ENCODE measurements at regions not wholly inside any gene's neighbourhood (a gene's known extent, or its start where the extent isn't known, plus 50 kb on each side); places are given as distances from the start of the nearest gene placed in this dataset.
"Not testable (repeated sequence)": the region's sequence is repeated elsewhere in the genome, so short reads cannot be mapped to it uniquely, and the experiment has no call there.

DNA sequence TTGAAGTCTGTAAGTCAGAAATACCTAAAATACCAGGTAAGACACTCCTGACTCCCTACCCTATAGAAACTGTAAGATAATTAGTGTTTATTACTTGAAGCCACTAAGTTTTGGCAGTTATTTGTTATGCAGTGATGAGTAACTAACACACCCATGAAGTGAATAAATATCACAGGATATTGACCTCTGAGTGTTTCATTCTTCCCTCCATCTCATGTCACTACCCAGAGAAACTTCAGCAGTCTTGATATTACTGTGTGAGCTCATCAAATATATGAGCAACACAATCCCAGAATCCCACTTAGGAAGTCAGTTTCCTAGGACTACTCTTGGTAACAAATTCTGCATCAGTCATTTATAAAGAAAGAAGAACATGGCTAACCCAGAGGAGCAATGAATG is 529.7 kb downstream of the FBXO15 start:
- DNase-seq, result no peak

DNA sequence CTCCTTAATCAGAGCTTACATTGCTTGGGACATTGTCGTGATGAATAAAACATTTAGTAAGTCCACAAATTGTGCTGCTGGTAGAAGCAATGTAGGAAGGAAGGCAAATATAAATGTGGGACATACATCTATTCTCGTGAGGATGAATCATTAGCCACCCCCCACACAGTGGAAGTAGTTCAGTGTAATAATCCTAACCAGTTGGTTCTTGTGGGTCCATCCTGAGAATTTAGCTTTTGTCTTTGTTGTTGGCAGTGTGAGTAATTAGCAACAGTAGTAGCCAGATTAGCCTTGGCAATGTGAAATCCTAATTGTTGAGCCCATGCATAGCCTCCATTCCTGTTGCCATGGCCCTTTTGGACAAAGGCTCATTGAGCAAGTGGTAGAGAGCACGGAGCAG is 532.1 kb downstream of the FBXO15 start:
- no peak for DNase-seq

DNA sequence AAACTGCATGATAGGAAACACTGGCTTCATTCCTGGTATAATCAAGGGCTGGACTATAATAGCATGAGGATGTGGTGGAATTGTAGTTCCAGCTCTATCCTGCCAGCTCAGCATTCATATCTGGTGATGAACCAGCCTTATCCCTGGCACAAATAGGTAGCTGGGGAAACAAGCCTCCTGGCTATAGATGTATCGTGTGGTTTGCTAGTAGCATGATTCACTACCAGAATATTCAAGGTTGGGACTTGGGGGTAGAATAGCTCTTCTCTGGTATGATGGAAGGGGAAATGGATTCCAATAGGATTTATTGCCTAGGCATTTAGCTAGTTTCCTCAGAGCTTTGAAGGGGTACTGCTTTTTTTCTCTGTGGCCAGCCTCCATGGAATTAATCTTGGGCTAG is 532.8 kb downstream of the FBXO15 start:
- DNase-seq, result no peak

DNA sequence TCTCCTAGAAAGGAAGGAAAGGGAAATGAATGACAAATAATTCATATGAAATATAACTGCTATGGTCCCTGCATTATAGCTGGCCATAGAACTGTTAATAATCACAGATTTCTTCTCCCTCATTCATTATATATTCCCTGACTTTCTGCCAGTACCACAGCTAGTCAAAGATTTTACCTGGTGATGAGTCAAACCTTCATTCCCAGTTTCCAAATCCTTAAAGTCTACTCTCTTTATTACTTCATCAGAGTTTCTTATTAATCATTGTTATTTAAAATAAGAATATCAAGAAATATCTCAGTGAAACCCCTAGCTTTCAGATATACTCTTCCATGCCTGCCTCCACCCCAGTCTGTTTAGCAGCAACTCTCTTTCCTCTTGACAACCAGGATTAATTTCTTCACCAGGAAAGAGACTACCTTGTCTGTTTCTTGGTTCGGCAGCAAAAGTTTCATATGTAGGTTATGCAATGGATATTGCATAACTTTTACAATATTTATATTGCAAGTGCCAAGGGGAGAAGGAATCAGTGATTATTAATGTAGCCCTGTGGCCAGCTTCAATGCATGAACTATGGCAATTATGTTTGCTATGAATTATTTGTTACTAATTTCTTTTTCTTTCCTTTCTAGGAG is 533.8 kb downstream of the FBXO15 start:
- no peak for DNase-seq

DNA sequence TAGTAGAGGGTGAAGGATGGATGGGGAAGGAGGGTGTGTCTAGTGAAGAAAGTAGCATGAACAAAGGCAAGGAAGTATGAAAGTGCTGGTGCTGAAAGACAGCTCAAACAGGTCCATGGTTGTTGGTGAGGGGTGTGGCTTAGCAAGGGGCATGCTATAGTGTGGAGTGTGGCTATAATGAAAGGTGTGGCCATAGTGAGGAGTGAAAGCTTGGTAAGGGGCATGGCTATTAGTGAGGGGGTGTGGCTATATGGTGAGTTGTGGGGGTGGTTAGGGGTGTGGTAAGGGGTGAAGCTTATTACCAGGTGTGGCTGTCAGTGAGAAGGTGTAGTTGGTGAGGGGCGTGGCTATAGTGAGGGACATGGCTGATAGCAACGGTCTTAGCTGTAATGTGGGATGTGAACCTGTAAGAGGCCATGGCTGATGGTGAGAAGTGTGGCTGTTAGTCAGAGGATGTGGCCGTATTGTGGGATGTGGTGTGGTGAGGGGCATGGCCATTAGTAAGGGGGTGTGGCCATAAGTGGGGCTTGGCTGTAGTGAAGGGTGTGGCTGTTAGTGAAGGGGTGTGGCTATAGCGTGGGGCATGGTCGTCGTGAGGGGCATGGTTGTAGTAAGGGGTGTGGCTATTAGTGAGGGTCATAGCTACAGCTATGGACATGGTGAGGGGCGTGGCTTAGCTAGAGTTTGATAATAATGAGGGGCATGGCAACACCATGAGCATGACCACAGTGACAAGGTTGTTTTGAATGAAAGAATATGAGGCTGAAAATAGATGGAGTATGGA is 549.6 kb downstream of the FBXO15 start:
- DNase-seq, result no peak

GRCh38 chr18:73594749-73595148 is 552.9 kb downstream of the FBXO15 start:
- no peak for DNase-seq

DNA sequence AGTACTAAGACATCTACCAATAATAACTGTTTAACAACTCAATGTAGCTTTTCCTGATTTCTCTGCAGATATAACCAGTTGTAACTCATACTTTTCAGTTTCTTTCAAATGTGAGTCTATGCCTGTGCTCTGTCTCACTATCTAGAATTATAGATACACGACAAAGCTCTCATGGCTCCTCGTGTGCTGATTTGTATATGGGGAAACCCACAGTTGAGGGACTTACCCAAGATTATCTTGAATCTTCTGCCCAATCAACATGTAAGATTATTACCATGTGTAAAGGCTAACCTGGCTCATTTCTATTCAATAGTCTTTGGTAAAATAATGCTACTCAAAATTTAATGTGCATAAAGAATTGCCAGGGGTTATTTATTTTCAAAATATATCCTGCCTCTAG is 554.4 kb downstream of the FBXO15 start:
- no peak for DNase-seq

DNA sequence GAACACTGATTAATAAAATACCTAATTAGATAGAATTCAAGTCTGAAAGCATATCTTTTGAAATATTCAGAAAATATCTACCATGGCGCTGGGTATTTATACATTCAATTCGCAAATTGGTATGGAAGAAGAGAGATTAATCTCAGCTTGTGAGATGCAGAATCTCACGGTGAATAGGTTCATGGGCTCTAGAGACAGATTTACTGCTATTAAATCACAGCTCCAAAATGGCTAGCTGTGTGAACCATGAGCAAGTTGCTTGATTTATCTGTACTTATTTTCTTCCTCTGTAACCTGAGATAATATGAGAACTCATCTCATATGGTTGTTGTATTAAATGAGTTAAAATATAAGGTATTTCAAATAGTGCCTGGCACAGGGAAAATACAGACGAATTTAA is 556.7 kb downstream of the FBXO15 start:
- DNase-seq, result no peak

- no peak for DNase-seq
Measured at GRCh38 chr18:73579698-73580097, 567.9 kb downstream of the FBXO15 start.

- DNase-seq, result no peak
Measured at GRCh38 chr18:73577365-73577764, 570.3 kb downstream of the FBXO15 start.

DNA sequence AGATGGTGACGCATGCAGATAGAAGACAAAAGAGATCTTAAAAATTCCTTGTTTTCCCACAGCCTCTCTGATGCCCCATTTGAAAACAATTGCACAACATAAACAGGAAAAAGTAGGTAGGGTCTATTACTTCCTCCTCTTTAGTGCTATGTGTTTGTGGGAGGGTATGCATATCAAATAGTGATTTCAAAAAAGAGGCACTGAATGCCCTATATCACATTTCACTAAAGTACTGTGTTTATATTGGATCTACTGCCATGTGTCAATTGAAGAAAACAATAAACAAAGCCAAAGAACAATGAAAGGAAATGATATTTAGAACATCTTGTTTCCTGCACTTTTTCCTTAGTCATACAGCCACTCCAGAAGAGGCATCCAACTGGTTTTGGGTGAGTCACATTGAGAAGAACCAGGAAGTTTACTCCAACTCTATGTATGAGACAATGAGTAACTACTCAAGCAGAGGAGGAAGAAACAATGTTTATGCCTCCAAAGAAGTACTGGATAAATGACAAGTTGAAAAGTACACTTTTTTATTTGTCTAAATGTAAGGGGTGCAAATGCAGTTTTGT is 583.6 kb downstream of the FBXO15 start:
- no peak for DNase-seq

GRCh38 chr18:73563345-73563744 is 584.3 kb downstream of the FBXO15 start:
- DNase-seq, result no peak

- DNase-seq, result no peak
Measured at GRCh38 chr18:73556904-73557303, 590.7 kb downstream of the FBXO15 start.

GRCh38 chr18:73552171-73552570 is 595.5 kb downstream of the FBXO15 start:
- no peak for DNase-seq

DNA sequence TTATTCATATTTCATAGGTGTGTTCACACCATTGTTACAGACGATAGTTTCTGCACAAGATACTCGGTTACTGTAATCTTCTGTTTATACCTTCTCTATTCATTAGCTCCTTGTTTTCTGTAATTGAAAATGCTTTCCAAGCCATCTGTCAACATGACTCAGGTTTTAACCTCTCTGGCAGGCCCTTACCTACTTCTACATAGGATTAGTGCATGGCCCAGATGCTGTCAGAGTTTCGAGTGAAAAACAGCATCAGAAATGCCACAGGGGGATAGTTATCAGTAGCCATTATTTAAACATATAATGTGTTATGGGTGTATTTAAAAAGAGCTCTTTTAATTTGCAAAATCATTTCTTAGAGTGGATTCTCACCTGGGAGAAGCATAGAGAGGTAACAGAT is 596.4 kb downstream of the FBXO15 start:
- DNase-seq, result no peak

DNA sequence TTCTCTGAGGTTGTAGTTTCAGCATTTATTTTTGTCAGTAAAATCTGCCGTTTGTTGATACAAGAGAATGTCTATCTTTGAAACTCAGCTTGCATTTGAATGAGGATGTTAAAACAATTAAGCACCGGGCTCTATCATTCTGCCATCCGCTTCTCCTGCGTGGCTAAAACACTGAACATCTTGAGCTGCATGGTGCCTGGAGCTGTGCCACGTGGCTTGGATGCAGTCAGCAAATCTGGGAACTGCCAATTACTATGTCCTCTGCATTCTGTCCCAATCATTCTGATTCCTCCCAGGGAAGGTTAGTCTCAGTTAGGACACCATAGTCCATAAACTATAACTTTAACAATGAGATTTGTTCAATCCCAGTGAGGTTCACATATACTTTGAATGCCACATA is 598.4 kb downstream of the FBXO15 start:
- no peak for DNase-seq

DNA sequence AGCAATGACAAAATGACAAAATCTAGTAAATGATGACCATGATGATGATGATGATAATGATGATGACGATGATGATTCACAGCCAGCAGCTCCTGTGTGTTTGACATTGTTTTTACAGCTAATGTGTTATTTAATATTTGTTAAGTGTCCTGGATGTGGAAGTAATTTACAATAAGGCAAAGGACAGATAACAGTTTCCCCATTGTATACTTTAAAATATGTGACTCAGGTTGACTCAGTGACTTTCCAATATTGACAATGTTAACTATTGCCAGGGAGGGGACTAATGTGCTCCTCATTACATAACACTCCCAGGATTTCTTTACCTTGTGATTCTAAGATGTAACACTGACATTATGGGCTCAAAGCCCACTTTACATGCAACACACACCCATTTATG is 602.2 kb downstream of the FBXO15 start:
- no peak for DNase-seq

GRCh38 chr18:73544617-73545016 is 603.0 kb downstream of the FBXO15 start:
- no peak for DNase-seq

- no peak for DNase-seq
Measured at GRCh38 chr18:73544032-73544431, 603.6 kb downstream of the FBXO15 start.

GRCh38 chr18:73535990-73536389 is 611.6 kb downstream of the FBXO15 start:
- no peak for DNase-seq

DNA sequence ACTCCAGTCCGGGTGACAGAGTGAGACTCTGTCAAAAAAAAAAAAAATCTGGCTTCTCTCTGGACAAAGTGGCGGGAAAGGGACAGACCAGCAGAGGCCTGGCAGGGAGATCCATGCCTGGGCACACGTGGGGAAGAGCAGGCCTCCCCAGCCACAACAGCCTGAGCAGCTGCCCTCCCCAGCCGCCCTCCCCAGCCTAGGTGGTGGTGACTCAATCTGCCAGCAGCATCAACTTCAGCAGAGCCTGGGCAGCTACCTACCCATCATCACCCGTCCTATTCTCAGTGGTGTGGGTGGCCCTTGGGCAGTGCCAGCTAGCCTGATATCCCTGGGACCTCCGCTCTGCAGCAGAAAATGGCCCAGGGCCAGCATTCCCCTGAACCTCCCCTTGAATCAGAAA is 612.4 kb downstream of the FBXO15 start:
- DNase-seq, result no peak

DNA sequence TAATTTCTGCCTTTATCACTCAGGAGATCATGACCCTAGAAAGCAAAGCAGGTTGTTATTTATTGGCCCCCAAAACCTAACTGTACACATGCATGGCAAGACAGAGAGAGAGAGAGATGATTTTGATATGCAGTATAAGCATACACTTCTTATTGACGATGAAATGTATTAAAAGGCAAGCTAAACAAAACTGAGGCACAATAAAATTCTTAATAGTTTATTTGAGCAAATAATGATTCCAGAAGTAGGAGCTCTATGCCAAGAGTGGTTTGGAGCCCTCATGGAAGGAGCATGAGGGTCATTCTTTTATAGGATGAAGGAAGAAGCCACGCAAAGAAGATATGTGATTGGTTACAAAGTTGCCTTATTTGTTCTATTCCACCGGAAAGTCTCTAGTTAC is 616.0 kb downstream of the FBXO15 start:
- DNase-seq, result no peak

GRCh38 chr18:73528066-73528465 is 619.6 kb downstream of the FBXO15 start:
- DNase-seq, result no peak

DNA sequence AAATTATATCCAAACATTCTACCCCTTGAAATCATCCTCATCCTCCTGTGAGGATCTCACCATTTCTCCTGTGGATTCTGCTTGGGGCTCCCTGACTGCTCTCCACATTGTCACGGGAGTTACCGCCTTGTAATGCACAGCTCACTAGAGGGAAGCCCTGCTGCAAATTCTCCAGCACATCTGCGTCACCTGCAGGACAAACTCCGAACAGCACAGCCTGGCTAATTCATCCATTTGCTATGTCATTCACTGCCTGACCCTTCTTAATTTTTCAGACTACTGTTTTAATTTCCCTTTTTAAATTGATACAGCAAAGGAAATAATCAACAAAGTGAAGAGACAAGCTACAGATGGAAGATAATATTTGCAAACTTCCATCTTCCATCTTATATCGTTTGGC is 627.4 kb downstream of the FBXO15 start:
- no peak for DNase-seq

- not testable (repeated sequence) for DNase-seq
Measured at GRCh38 chr18:73516056-73516455, 631.6 kb downstream of the FBXO15 start.
